WTC11 (cell line): ENCODE measurements at regions not wholly inside any gene's neighbourhood (a gene's known extent, or its start where the extent isn't known, plus 50 kb on each side); places are given as distances from the start of the nearest gene placed in this dataset.
"Not testable (repeated sequence)": the region's sequence is repeated elsewhere in the genome, so short reads cannot be mapped to it uniquely, and the experiment has no call there.

Experiments used
- ATAC-seq: fragments of 200-7000 bp; cut with Tn5 transposase; 2 replicates; pipeline ENCODE4 v1.10.0; 2021; ENCODE audit warnings: mild to moderate bottlenecking, moderate library complexity
- CTCF ChIA-PET: fragments of 300-600 bp; sonication (Branson Sonifier 250); formaldehyde crosslinking; loops from one replicate; lab custom pipeline; 2021; ENCODE audit warnings: antibody characterized with exemption; lab: Charles Lee
- POLR2A ChIA-PET: fragments of 350-600 bp; sonication (Branson Sonifier 250); formaldehyde crosslinking; loops from one replicate; lab custom pipeline; 2021; ENCODE audit warnings: antibody characterized with exemption; lab: Charles Lee
- DNase-seq: peaks from one replicate; pipeline ENCODE4 v3.0.0; 2021; ENCODE audit warnings: low spot score
- H3K27ac Mint-ChIP-seq: 2 replicates; pipeline ENCODE4 v1.8.0; 2021; ENCODE audit warnings: mixed read lengths
- H3K27me3 Mint-ChIP-seq: 2 replicates; pipeline ENCODE4 v1.8.0; 2021; ENCODE audit warnings: low read depth, mild to moderate bottlenecking, moderate library complexity, mixed read lengths
- H3K36me3 Mint-ChIP-seq: 2 replicates; pipeline ENCODE4 v1.8.0; 2021; ENCODE audit warnings: mixed read lengths
- H3K4me1 Mint-ChIP-seq: 2 replicates; pipeline ENCODE4 v1.8.0; 2022; ENCODE audit warnings: mixed read lengths
- H3K4me3 Mint-ChIP-seq: 2 replicates; pipeline ENCODE4 v1.8.0; 2021; ENCODE audit warnings: mild to moderate bottlenecking, moderate library complexity, mixed read lengths
- H3K9me3 Mint-ChIP-seq: 2 replicates; pipeline ENCODE4 v1.8.0; 2021; ENCODE audit warnings: mixed read lengths
- ATF1 ChIP-seq: sonication (generic); formaldehyde crosslinking; IDR thresholded peaks from 2 replicates; pipeline ENCODE4 v1.8.1; 2023; ENCODE audit warnings: mild to moderate bottlenecking, moderate library complexity, missing genetic modification reagents
- CBFB ChIP-seq: sonication (generic); formaldehyde crosslinking; IDR thresholded peaks from 2 replicates; pipeline ENCODE4 v1.8.1; 2022; ENCODE audit warnings: mild to moderate bottlenecking, low read depth, missing genetic modification reagents
- FOXK1 ChIP-seq: sonication (generic); formaldehyde crosslinking; IDR thresholded peaks from 2 replicates; pipeline ENCODE4 v1.8.0; 2022; ENCODE audit warnings: mild to moderate bottlenecking, moderate library complexity, missing genetic modification reagents
- GRHL2 ChIP-seq: fragments of 250-450 bp; sonication (Bioruptor Pico); IDR thresholded peaks from 2 replicates; pipeline ENCODE4 v1.8.0; 2022; ENCODE audit warnings: mild to moderate bottlenecking, moderate library complexity; ENCODE audit not compliant: insufficient replicate concordance, severe bottlenecking
- NR1H2 ChIP-seq: sonication (generic); formaldehyde crosslinking; IDR thresholded peaks from 2 replicates; pipeline ENCODE4 v1.9.0; 2021; ENCODE audit warnings: mild to moderate bottlenecking, moderate library complexity, missing genetic modification reagents
- NR2C2 ChIP-seq: sonication (generic); formaldehyde crosslinking; IDR thresholded peaks from 2 replicates; pipeline ENCODE4 v1.8.0; 2022; ENCODE audit warnings: mild to moderate bottlenecking, missing genetic modification reagents
- SOX15 ChIP-seq: fragments of 250-450 bp; sonication (Bioruptor Pico); IDR thresholded peaks from 2 replicates; pipeline ENCODE4 v1.9.0; 2021; ENCODE audit warnings: mild to moderate bottlenecking
- SP1 ChIP-seq: sonication (generic); formaldehyde crosslinking; conservative IDR thresholded peaks from 2 replicates; pipeline ENCODE4 v1.8.1; 2022; ENCODE audit warnings: missing genetic modification reagents
- ZNF232 ChIP-seq: sonication (generic); formaldehyde crosslinking; IDR thresholded peaks from 2 replicates; pipeline ENCODE4 v1.8.0; 2022; ENCODE audit warnings: mild to moderate bottlenecking, missing genetic modification reagents
- ZNF396 ChIP-seq: fragments of 250-450 bp; sonication (Bioruptor Pico); IDR thresholded peaks from 2 replicates; pipeline ENCODE4 v1.8.0; 2021; ENCODE audit warnings: mild to moderate bottlenecking, moderate library complexity, borderline replicate concordance
- ZNF423 ChIP-seq: fragments of 250-450 bp; sonication (Bioruptor Pico); IDR thresholded peaks from 2 replicates; pipeline ENCODE4 v2.1.2; 2022; ENCODE audit warnings: mild to moderate bottlenecking, moderate library complexity
- TF ChIP-seq, protein P1 (sequence below): sonication (generic); formaldehyde crosslinking; IDR thresholded peaks from 2 replicates; pipeline ENCODE4 v1.8.1; 2023; ENCODE audit warnings: mild to moderate bottlenecking, moderate library complexity, missing genetic modification reagents
- TF ChIP-seq, protein P2 (sequence below): sonication (generic); formaldehyde crosslinking; IDR thresholded peaks from 2 replicates; pipeline ENCODE4 v1.8.0; 2022; ENCODE audit warnings: mild to moderate bottlenecking, missing genetic modification reagents
- TF ChIP-seq, protein P3 (sequence below): sonication (generic); formaldehyde crosslinking; IDR thresholded peaks from 2 replicates; pipeline ENCODE4 v1.8.1; 2022; ENCODE audit warnings: mild to moderate bottlenecking, missing genetic modification reagents, moderate library complexity, borderline replicate concordance
- TF ChIP-seq, protein P4 (sequence below): sonication (generic); formaldehyde crosslinking; IDR thresholded peaks from 2 replicates; pipeline ENCODE4 v1.8.1; 2022; ENCODE audit warnings: low read depth, mild to moderate bottlenecking, moderate library complexity, missing genetic modification reagents, borderline replicate concordance

DNA sequence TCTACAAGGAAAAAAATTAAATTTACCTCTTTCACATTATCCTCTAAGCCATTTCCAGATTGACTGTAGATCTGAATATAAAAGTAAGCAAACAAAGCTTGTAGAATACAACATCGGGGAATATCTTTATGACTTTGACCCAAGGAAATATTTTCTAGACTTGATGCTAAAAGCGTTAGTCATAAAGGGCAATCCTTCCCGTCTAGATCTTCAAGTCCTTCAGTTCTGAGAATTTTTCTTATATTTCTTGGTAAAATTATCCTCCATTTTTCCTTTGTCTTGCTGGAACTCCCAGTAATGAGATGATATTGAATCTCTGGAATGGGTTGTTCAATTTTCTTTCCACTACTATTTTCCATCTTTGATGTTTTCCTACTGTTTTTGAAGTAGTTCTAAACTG lies 77.8 kb upstream of the ZNF184 start (continued):
- TF ChIP-seq GRHL2 (CRISPR knock-in tag) (no peak), SOX15 (CRISPR knock-in tag) (no peak), ZNF396 (CRISPR knock-in tag) (no peak)

DNA sequence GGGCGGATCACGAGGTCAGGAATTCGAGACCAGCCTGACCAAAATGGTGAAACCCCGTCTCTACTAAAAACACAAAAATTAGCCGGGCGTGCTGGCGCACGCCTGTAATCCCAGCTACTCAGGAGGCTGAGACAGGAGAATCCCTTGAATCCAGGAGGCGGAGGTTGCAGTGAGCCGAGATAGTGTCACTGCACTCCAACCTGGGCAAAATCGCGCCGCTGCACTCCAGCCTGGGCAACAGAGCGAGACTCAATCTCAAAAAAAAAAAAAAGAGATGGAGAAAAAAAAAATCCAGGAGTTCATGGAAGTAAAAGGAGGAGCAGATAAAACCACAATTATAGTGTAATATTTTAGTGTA lies 76.3 kb upstream of the ZNF184 start:
- DNase-seq, ATAC-seq, CTCF ChIA-PET, H3K9me3 Mint-ChIP-seq, H3K27ac Mint-ChIP-seq, POLR2A ChIA-PET, H3K36me3 Mint-ChIP-seq: not testable (repeated sequence)
- Mint-ChIP-seq H3K4me3 (peak overlapping the region; percentile 26; the same call in 1 of the 2 replicates), H3K4me1 (peaks cover 22% of the 10 kb centered on the region), H3K27me3 (peaks cover 11% of the 10 kb centered on the region)

DNA sequence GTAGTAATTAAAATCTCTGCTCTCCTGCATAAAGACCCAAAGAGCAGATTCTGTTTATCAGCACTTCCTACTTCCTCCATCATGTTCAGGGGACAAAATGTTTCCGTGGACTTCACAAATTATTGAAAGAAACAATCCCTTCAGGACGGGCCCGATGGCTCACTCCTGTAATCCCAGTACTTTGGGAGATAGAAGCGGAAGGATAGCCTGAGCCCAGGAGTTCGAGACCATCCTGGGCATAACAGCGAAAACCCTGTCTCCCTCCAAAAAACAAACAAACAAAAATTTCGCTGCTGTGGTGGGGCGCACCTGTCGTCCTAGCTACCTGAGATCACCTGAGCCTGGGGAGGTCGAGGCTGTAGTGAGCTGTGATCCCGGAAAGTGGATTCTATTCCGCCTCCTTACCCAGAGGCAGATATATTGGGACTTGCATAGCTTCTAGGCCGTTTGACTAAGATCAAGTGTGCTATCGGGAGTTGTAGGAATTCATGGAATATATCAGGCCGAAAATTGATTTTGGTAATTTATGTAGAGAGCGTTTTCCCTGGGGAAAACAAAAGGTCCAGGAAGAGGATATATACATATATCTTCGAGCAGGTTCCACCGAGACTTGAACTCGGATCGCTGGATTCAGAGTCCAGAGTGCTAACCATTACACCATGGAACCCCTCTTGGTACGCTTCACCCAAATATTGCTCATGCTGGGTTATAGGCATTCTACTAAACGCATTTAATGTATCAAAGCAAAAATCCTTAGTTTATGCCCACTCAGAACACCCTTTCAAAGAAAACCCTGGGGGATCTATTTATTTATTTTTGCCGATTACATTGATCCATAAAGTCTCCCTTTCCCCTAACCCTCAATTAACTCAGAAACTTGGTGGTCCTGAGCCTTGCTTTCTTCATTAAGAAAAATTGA lies 74.5 kb upstream of the ZNF184 start:
- ATAC-seq, result peak; percentile 66
- ChIA-PET CTCF (interaction anchor here (0.7 to 1.1 kb wide), 3 partner anchors 29 to 62 kb away, joined by 3 to 4 read pairs (median 3); no protein-coding TSS in a partner anchor), POLR2A (no interaction called here)
- peaks cover 18% of the 10 kb centered on the region for H3K4me1 Mint-ChIP-seq
- peak overlapping the region; percentile 89 for H3K4me3 Mint-ChIP-seq
- H3K27me3 Mint-ChIP-seq, result peaks cover 25% of the 10 kb centered on the region
- H3K27ac Mint-ChIP-seq, result 0 out of 2 replicates have a peak overlapping the region, but pooled peaks have one; percentile 32
- H3K9me3 Mint-ChIP-seq, result no peaks in the 10 kb centered on the region
- peak; percentile 69 for DNase-seq
- TF ChIP-seq, protein P1, sequence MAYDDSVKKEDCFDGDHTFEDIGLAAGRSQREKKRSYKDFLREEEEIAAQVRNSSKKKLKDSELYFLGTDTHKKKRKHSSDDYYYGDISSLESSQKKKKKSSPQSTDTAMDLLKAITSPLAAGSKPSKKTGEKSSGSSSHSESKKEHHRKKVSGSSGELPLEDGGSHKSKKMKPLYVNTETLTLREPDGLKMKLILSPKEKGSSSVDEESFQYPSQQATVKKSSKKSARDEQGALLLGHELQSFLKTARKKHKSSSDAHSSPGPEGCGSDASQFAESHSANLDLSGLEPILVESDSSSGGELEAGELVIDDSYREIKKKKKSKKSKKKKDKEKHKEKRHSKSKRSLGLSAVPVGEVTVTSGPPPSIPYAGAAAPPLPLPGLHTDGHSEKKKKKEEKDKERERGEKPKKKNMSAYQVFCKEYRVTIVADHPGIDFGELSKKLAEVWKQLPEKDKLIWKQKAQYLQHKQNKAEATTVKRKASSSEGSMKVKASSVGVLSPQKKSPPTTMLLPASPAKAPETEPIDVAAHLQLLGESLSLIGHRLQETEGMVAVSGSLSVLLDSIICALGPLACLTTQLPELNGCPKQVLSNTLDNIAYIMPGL (CRISPR knock-in tag), result peak; percentile 69; the same call in 1 of the 2 replicates
- TF ChIP-seq SP1, result peak; percentile 36; the same call in 1 of the 2 replicates
- TF ChIP-seq, protein P2, sequence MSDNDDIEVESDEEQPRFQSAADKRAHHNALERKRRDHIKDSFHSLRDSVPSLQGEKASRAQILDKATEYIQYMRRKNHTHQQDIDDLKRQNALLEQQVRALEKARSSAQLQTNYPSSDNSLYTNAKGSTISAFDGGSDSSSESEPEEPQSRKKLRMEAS, result no peak
- H3K36me3 Mint-ChIP-seq, result no peaks in the 10 kb centered on the region

DNA sequence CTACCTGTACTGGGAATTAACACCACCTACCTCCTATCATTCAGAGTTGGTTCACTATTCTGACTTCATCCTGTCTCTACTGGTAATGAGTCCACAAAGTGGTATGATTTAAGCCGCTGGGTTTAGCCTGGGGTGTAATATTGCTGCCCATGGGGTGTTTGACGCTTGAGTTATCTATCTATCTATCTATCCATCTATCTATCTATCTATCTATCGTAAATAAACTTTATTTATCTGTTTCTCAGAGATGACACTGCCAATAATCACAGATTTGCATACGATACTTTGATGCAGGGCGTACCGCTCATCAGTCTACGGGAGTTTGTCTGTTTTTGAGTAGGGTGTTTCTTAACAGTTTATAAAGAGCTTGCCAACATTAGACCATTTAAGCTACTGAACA lies 73.6 kb upstream of the ZNF184 start:
- CTCF ChIA-PET, result interaction anchor here (0.7 kb wide), 1 partner anchor 63 kb away, joined by 4 read pairs; no protein-coding TSS in a partner anchor
- Mint-ChIP-seq H3K36me3 (no peaks in the 10 kb centered on the region), H3K27ac (no peak overlapping the region)
- no peak for DNase-seq
- TF ChIP-seq ZNF423 (no peak), FOXK1 (CRISPR knock-in tag) (no peak), GRHL2 (CRISPR knock-in tag) (no peak), ZNF232 (CRISPR knock-in tag) (no peak), NR1H2 (CRISPR knock-in tag) (no peak), CBFB (CRISPR knock-in tag) (no peak), NR2C2 (CRISPR knock-in tag) (no peak), ATF1 (CRISPR knock-in tag) (no peak)
- TF ChIP-seq, protein P3, sequence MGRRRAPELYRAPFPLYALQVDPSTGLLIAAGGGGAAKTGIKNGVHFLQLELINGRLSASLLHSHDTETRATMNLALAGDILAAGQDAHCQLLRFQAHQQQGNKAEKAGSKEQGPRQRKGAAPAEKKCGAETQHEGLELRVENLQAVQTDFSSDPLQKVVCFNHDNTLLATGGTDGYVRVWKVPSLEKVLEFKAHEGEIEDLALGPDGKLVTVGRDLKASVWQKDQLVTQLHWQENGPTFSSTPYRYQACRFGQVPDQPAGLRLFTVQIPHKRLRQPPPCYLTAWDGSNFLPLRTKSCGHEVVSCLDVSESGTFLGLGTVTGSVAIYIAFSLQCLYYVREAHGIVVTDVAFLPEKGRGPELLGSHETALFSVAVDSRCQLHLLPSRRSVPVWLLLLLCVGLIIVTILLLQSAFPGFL (CRISPR knock-in tag), result no peak
- TF ChIP-seq, protein P4, sequence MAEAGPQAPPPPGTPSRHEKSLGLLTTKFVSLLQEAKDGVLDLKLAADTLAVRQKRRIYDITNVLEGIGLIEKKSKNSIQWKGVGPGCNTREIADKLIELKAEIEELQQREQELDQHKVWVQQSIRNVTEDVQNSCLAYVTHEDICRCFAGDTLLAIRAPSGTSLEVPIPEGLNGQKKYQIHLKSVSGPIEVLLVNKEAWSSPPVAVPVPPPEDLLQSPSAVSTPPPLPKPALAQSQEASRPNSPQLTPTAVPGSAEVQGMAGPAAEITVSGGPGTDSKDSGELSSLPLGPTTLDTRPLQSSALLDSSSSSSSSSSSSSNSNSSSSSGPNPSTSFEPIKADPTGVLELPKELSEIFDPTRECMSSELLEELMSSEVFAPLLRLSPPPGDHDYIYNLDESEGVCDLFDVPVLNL (CRISPR knock-in tag), result no peak
- TF ChIP-seq, all 79 proteins: peak for 0
- Mint-ChIP-seq H3K9me3 (no peaks in the 10 kb centered on the region), H3K27me3 (peaks cover 32% of the 10 kb centered on the region), H3K4me3 (peak overlapping the region; percentile 89), H3K4me1 (peaks cover 18% of the 10 kb centered on the region)
- POLR2A ChIA-PET, result no interaction called here
- no peak for ATAC-seq
